Ishikawa (cell line): ENCODE measurements at regions not wholly inside any gene's neighbourhood (a gene's known extent, or its start where the extent isn't known, plus 50 kb on each side); places are given as distances from the start of the nearest gene placed in this dataset.

Experiments used
- CEBPB ChIP-seq: IDR thresholded peaks from 2 replicates; pipeline ENCODE4 v1.6.1; 2012
- CREB1 ChIP-seq: IDR thresholded peaks from 2 replicates; pipeline ENCODE4 v1.6.1; 2012; ENCODE audit warnings: low read depth
- EGR1 ChIP-seq: IDR thresholded peaks from 2 replicates; pipeline ENCODE4 v1.6.1; 2012
- EP300 ChIP-seq: IDR thresholded peaks from 2 replicates; pipeline ENCODE4 v1.6.1; 2012; ENCODE audit warnings: borderline replicate concordance
- FOXM1 ChIP-seq: IDR thresholded peaks from 2 replicates; pipeline ENCODE4 v1.6.1; 2012; ENCODE audit warnings: low read depth, borderline replicate concordance
- NFIC ChIP-seq: IDR thresholded peaks from 2 replicates; pipeline ENCODE4 v1.6.1; 2012
- RAD21 ChIP-seq: IDR thresholded peaks from 2 replicates; pipeline ENCODE4 v1.6.1; 2012; ENCODE audit warnings: low read depth
- TAF1 ChIP-seq: IDR thresholded peaks from 2 replicates; pipeline ENCODE4 v1.6.1; 2012; ENCODE audit warnings: low read depth, mild to moderate bottlenecking
- TCF12 ChIP-seq: IDR thresholded peaks from 2 replicates; pipeline ENCODE4 v1.6.1; 2012; ENCODE audit warnings: low read depth
- TEAD4 ChIP-seq: IDR thresholded peaks from 2 replicates; pipeline ENCODE4 v1.6.1; 2012
- YY1 ChIP-seq: IDR thresholded peaks from 2 replicates; pipeline ENCODE4 v1.6.1; 2012; ENCODE audit warnings: low read depth
- ZBTB7A ChIP-seq: IDR thresholded peaks from 2 replicates; pipeline ENCODE4 v1.6.1; 2012; ENCODE audit warnings: low read depth
- TF ChIP-seq, protein P1 (sequence below): IDR thresholded peaks from 2 replicates; pipeline ENCODE4 v1.6.1; 2012
- TF ChIP-seq, protein P2 (sequence below): IDR thresholded peaks from 2 replicates; pipeline ENCODE4 v1.6.1; 2012; ENCODE audit warnings: low read depth, mild to moderate bottlenecking
- TF ChIP-seq, protein P3 (sequence below): IDR thresholded peaks from 2 replicates; pipeline ENCODE4 v1.6.1; 2012

DNA sequence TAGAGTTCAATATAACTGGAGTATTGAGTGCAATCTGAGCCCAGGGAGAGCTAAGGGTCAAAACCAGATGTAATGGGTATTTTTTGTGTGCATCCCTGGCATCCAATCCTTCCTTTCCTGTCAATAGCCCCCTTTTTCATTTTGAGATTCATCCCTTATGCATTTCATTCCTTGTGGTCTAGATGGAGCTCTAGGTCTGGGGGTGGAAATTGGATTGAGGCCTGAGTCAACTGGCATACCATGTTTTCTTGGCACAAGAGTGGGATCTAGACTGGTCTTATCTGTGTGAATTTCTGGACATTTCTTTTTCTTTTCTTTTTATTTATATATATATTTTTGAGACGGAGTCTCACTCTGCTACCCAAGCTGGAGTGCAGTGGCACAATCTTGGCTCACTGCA lies 67.3 kb upstream of the RAB3GAP2 start:
- peak; percentile 27 for TF ChIP-seq RAD21
- no peak for TF ChIP-seq CREB1

DNA sequence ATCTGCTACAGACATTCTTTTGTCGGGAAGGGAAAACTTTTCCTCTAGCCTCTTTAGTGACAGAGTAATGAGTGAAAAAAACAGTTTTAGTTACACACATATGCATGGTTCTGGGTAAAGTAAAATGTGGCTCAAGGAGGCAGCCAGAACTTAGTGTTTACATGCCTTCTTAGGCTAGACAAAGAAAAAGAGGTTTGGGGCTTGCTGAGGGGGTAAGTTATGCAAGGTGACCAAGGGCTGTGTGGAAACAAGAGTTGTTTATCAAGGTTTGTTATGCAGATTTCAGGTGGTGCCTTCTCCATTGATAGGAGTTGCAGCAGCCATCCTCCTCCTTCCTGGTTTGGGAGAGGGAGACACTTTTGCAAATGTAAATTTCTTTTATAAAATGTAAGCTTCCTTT lies 66.5 kb upstream of the RAB3GAP2 start:
- TF ChIP-seq YY1 (no peak), ZBTB7A (no peak), TEAD4 (no peak), TCF12 (no peak), CEBPB (no peak), RAD21 (no peak), EGR1 (no peak), FOXM1 (no peak), CREB1 (no peak), TAF1 (no peak), NFIC (no peak), EP300 (no peak)
- TF ChIP-seq, protein P1, sequence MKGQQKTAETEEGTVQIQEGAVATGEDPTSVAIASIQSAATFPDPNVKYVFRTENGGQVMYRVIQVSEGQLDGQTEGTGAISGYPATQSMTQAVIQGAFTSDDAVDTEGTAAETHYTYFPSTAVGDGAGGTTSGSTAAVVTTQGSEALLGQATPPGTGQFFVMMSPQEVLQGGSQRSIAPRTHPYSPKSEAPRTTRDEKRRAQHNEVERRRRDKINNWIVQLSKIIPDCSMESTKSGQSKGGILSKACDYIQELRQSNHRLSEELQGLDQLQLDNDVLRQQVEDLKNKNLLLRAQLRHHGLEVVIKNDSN, result no peak
- TF ChIP-seq, protein P2, sequence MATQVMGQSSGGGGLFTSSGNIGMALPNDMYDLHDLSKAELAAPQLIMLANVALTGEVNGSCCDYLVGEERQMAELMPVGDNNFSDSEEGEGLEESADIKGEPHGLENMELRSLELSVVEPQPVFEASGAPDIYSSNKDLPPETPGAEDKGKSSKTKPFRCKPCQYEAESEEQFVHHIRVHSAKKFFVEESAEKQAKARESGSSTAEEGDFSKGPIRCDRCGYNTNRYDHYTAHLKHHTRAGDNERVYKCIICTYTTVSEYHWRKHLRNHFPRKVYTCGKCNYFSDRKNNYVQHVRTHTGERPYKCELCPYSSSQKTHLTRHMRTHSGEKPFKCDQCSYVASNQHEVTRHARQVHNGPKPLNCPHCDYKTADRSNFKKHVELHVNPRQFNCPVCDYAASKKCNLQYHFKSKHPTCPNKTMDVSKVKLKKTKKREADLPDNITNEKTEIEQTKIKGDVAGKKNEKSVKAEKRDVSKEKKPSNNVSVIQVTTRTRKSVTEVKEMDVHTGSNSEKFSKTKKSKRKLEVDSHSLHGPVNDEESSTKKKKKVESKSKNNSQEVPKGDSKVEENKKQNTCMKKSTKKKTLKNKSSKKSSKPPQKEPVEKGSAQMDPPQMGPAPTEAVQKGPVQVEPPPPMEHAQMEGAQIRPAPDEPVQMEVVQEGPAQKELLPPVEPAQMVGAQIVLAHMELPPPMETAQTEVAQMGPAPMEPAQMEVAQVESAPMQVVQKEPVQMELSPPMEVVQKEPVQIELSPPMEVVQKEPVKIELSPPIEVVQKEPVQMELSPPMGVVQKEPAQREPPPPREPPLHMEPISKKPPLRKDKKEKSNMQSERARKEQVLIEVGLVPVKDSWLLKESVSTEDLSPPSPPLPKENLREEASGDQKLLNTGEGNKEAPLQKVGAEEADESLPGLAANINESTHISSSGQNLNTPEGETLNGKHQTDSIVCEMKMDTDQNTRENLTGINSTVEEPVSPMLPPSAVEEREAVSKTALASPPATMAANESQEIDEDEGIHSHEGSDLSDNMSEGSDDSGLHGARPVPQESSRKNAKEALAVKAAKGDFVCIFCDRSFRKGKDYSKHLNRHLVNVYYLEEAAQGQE, result no peak
- TF ChIP-seq, protein P3, sequence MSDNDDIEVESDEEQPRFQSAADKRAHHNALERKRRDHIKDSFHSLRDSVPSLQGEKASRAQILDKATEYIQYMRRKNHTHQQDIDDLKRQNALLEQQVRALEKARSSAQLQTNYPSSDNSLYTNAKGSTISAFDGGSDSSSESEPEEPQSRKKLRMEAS, result no peak

DNA sequence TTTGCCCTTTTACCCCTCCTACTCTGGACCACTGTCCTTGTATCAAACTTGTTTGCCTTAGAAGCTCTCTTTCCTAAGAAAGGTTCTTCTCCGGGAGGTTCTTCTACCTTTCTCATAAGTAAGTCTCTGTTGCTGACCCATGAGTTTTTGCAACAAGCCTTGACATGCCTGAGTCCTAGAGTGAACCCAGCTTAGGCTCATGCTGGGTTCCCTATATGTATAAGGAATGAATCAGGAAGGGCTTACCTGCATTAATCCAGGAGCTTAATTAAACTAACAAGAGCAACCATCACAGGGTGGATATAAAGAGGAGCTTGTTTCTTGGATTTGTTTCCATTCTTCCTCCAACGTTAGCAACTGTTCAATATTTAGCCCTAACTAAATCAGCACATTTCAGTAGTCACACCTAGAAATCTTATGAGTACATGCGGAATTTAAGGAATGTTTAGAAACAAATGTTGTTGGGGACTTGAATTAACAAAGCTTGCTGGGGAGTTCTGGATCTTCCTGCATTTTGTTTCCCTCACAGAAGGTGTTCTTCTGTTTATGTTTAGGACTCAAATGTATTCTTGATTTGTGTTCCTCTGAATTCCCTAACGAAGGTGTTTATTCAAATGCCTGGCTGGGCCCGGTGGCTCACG lies 64.3 kb upstream of the RAB3GAP2 start:
- TF ChIP-seq TCF12 (no peak), EGR1 (no peak), YY1 (no peak), TAF1 (no peak), RAD21 (no peak), CEBPB (no peak), CREB1 (no peak), TEAD4 (no peak), EP300 (no peak), FOXM1 (no peak), ZBTB7A (no peak), NFIC (no peak)
- TF ChIP-seq, protein P1, result no peak
- TF ChIP-seq, protein P3, result no peak
- TF ChIP-seq, protein P2, result no peak

DNA sequence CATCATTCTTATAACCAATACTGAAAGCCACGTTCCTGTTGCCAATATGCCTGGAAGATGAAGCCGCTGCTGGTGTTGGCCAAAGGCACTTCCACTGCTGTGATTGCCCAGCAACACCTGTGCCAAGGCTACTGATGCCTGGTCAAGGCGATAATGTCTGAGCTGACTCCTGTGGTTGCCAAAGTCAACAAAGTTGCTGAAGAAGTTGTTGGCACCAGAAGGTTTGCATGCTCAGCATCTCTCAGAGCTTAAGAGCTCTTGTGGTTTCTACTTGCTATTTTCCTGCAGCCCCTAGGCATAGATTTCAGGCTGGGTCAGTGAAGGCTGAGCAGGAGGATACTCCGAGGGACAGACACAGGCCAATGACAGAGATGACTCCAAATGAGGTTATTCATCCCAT lies 63.4 kb upstream of the RAB3GAP2 start:
- TF ChIP-seq, protein P1, result no peak
- TF ChIP-seq TAF1, result no peak
- no peak for TF ChIP-seq CREB1
- TF ChIP-seq CEBPB, result no peak
- no peak for TF ChIP-seq EP300
- no peak for TF ChIP-seq TCF12
- TF ChIP-seq FOXM1, result no peak
- no peak for TF ChIP-seq RAD21
- TF ChIP-seq, protein P3, result no peak
- TF ChIP-seq, protein P2, result no peak
- no peak for TF ChIP-seq EGR1
- no peak for TF ChIP-seq TEAD4
- TF ChIP-seq YY1, result no peak
- no peak for TF ChIP-seq ZBTB7A
- no peak for TF ChIP-seq NFIC
